Neural progenitor cell (in vitro differentiated cells): ENCODE measurements at regions not wholly inside any gene's neighbourhood (a gene's known extent, or its start where the extent isn't known, plus 50 kb on each side); places are given as distances from the start of the nearest gene placed in this dataset.

Experiments used
- CTCF ChIP-seq: fragments of 200-600 bp; sonication (generic); IDR thresholded peaks from 2 replicates; pipeline ENCODE4 v1.5.1; 2017; ENCODE audit warnings: antibody characterized with exemption, mild to moderate bottlenecking
- EZH2 ChIP-seq: fragments of 200-600 bp; sonication (generic); IDR thresholded peaks from 2 replicates; pipeline ENCODE4 v1.6.1; 2017; ENCODE audit warnings: antibody characterized with exemption, mild to moderate bottlenecking, moderate library complexity

GRCh38 chr7:12102527-12102926 lies 108.6 kb upstream of the TMEM106B start:
- TF ChIP-seq CTCF (no peak), EZH2 (no peak)
